A673 (cell line): ENCODE measurements at regions not wholly inside any gene's neighbourhood (a gene's known extent, or its start where the extent isn't known, plus 50 kb on each side); places are given as distances from the start of the nearest gene placed in this dataset.

Experiments used
- CTCF ChIP-seq: fragments of 300-800, 200-600 bp; sonication (generic); conservative IDR thresholded peaks from 2 replicates; pipeline ENCODE4 v1.5.1; 2017; ENCODE audit warnings: low read depth, mild to moderate bottlenecking, antibody characterized with exemption, low read length, moderate library complexity, mixed read lengths
- EZH2 ChIP-seq: fragments of 200-600 bp; sonication (generic); IDR thresholded peaks from 2 replicates; pipeline ENCODE4 v1.6.1; 2017; ENCODE audit warnings: borderline replicate concordance, low read depth, mild to moderate bottlenecking, mixed read lengths, antibody characterized with exemption, low read length; ENCODE audit not compliant: poor library complexity, severe bottlenecking

- no peak for TF ChIP-seq CTCF
- no peak for TF ChIP-seq EZH2
These were observed 137.6 kb upstream of the MARCKS start for GRCh38 chr6:113719545-113719944.
